Kidney (tissue), 13 donors: ENCODE measurements at regions not wholly inside any gene's neighbourhood (a gene's known extent, or its start where the extent isn't known, plus 50 kb on each side); places are given as distances from the start of the nearest gene placed in this dataset.

ENCODE experiments used
- DNase-seq, 5 donors: peaks; one replicate each; pipeline ENCODE4 v3.0.0-alpha.2; 2013 to 2020
- FAIRE-seq: peaks from 2 replicates; lab custom pipeline; 2012; peaks lifted over from hg19 to GRCh38; lab: Jason Lieb, UNC
- H3K27ac ChIP-seq, 2 donors: one replicate each; pipeline ENCODE4 v1.7.0; 2013; ENCODE audit warnings: low read depth in 2 of 2, low read length in 2 of 2, inconsistent platforms in 1 of 2
- H3K27me3 ChIP-seq: one replicate; pipeline ENCODE4 v1.7.1; 2013; ENCODE audit warnings: low read length, inconsistent platforms; ENCODE audit not compliant: control insufficient read depth, insufficient read depth
- H3K36me3 ChIP-seq, 3 donors: one replicate each; pipeline versions ENCODE4 v1.7.0 to v1.7.1; 2013; ENCODE audit warnings: low read length in 3 of 3, control low read depth in 1 of 3, inconsistent platforms in 1 of 3; ENCODE audit not compliant: insufficient read depth in 3 of 3, control insufficient read depth in 2 of 3
- H3K4me1 ChIP-seq, 3 donors: one replicate each; pipeline versions ENCODE4 v1.7.0 to v1.7.1; 2013; ENCODE audit warnings: low read length in 3 of 3, inconsistent platforms in 1 of 3, low read depth in 1 of 3; ENCODE audit not compliant: control insufficient read depth in 2 of 3, insufficient read depth in 2 of 3
- H3K4me3 ChIP-seq, 3 donors: one replicate each; pipeline versions ENCODE4 v1.7.0 to v1.8.1; 2013; ENCODE audit warnings: low read length in 3 of 3, control low read depth in 1 of 3, inconsistent platforms in 1 of 3
- H3K9ac ChIP-seq, 3 donors: one replicate each; pipeline versions ENCODE4 v1.7.0 to v1.7.1; 2013; ENCODE audit warnings: low read length in 3 of 3, control low read depth in 1 of 3, inconsistent platforms in 1 of 3
- H3K9me3 ChIP-seq, 3 donors: one replicate each; pipeline versions ENCODE4 v1.7.0 to v1.7.1; 2013; ENCODE audit warnings: low read length in 3 of 3, control low read depth in 1 of 3, inconsistent platforms in 1 of 3; ENCODE audit not compliant: control insufficient read depth in 2 of 3, insufficient read depth in 1 of 3
- intact Hi-C: fragments of 100-400 bp; cut with DNase I; formaldehyde crosslinking; loops from one replicate; pipeline ENCODE4 v1.11.1; 2022
- TF ChIP-seq, protein P1 (sequence below): IDR thresholded peaks from 3 replicates; pipeline ENCODE4 v1.5.1; 2012; ENCODE audit warnings: mild to moderate bottlenecking, moderate library complexity, borderline replicate concordance; ENCODE audit not compliant: insufficient read depth; ENCODE audit errors: extremely low read depth
- donor health status: control.
- donor health status: control.
- donor health status: control.
- donor health status: control.
- donor health status: control.
- donor health status: DM: yes; HTN: yes; CAD: no.
- donor health status: Normal renal cell carcinoma (clear cell type).

DNA sequence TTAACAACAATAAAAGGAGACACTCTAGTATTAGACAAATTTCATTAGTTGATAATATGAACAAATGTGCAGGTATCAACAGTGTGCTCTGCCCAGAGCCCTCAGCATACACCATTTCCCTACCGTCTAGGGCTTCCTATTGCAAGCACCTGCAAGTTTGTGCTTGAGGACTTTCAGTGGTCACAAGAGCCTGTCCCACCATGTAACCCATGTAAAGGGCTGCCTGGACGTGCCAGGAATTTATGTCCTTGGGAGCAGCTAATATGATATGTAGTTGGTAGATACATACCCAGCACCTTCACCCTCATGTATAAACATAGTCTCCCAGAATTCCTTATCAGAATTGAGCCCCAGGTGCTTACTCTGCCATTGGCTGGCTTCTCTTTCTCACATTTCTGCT, 128.0 kb downstream of the UFM1 start:
- no peak for FAIRE-seq
- no peaks in the 10 kb centered on the region for H3K36me3 ChIP-seq
- intact Hi-C loops = no loop called here
- no peak overlapping the region for H3K27ac ChIP-seq
- no peaks in the 10 kb centered on the region for H3K9me3 ChIP-seq
- no peak overlapping the region for H3K9ac ChIP-seq
- H3K4me3 ChIP-seq = no peak overlapping the region
- DNase-seq = no peak
- H3K27me3 ChIP-seq = no peaks in the 10 kb centered on the region
- TF ChIP-seq, protein P1, sequence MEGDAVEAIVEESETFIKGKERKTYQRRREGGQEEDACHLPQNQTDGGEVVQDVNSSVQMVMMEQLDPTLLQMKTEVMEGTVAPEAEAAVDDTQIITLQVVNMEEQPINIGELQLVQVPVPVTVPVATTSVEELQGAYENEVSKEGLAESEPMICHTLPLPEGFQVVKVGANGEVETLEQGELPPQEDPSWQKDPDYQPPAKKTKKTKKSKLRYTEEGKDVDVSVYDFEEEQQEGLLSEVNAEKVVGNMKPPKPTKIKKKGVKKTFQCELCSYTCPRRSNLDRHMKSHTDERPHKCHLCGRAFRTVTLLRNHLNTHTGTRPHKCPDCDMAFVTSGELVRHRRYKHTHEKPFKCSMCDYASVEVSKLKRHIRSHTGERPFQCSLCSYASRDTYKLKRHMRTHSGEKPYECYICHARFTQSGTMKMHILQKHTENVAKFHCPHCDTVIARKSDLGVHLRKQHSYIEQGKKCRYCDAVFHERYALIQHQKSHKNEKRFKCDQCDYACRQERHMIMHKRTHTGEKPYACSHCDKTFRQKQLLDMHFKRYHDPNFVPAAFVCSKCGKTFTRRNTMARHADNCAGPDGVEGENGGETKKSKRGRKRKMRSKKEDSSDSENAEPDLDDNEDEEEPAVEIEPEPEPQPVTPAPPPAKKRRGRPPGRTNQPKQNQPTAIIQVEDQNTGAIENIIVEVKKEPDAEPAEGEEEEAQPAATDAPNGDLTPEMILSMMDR = no peak
- no peaks in the 10 kb centered on the region for H3K4me1 ChIP-seq

DNA sequence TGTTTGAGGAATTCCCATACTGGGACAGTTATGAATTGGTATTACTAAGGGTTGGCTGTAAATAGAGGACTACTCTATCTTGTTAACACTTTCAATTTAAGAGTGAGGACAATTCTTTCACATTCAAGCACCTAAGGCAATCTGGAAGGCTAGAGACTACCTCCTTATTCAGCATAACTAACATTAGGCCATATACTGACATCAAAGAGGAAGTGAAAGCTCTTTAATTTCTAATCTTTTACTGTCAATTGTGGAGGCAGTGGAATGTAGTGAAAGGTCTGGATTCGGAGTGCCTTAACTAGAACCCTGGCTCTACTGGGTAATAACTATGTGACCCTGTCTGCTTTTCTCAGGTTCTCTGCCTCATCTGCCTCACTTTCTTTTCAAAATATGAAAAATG, 134.0 kb downstream of the UFM1 start:
- TF ChIP-seq, protein P1 = no peak
- DNase-seq (no peak), FAIRE-seq (no peak)
- H3K36me3 ChIP-seq = no peaks in the 10 kb centered on the region
- no peaks in the 10 kb centered on the region for H3K27me3 ChIP-seq
- H3K4me3 ChIP-seq = no peak overlapping the region
- no peaks in the 10 kb centered on the region for H3K9me3 ChIP-seq
- no peak overlapping the region for H3K27ac ChIP-seq
- H3K9ac ChIP-seq = no peak overlapping the region
- no peaks in the 10 kb centered on the region for H3K4me1 ChIP-seq
- intact Hi-C loops = no loop called here

- Histone ChIP-seq H3K27ac (no peak overlapping the region), H3K27me3 (no peaks in the 10 kb centered on the region), H3K4me3 (no peak overlapping the region), H3K4me1 (no peaks in the 10 kb centered on the region), H3K36me3 (no peaks in the 10 kb centered on the region), H3K9ac (no peak overlapping the region), H3K9me3 (no peaks in the 10 kb centered on the region)
- no peak for DNase-seq
- intact Hi-C loops = no loop called here
- TF ChIP-seq, protein P1 = no peak
- no peak for FAIRE-seq
Measured at GRCh38 chr13:38490657-38491056, 141.0 kb downstream of the UFM1 start.

GRCh38 chr13:38494445-38494844, 144.8 kb downstream of the UFM1 start:
- Histone ChIP-seq H3K36me3 (no peaks in the 10 kb centered on the region), H3K27ac (no peak overlapping the region), H3K9me3 (peaks cover 0 to 3% (median 0%) of the 10 kb centered on the region in 3 donors), H3K4me1 (no peaks in the 10 kb centered on the region), H3K27me3 (no peaks in the 10 kb centered on the region), H3K4me3 (no peak overlapping the region), H3K9ac (no peak overlapping the region)
- FAIRE-seq (no peak), DNase-seq (no peak)
- TF ChIP-seq, protein P1 = no peak
- intact Hi-C loops = no loop called here
